Left renal cortex interstitium (tissue), 4 donors: ENCODE measurements at regions not wholly inside any gene's neighbourhood (a gene's known extent, or its start where the extent isn't known, plus 50 kb on each side); places are given as distances from the start of the nearest gene placed in this dataset.

Source experiments
- DNase-seq, 4 donors: peaks; one replicate each; pipeline ENCODE4 v3.0.0-alpha.2; 2013; ENCODE audit warnings: low read depth in 4 of 4, low spot score in 2 of 4, missing footprints in 1 of 4

DNA sequence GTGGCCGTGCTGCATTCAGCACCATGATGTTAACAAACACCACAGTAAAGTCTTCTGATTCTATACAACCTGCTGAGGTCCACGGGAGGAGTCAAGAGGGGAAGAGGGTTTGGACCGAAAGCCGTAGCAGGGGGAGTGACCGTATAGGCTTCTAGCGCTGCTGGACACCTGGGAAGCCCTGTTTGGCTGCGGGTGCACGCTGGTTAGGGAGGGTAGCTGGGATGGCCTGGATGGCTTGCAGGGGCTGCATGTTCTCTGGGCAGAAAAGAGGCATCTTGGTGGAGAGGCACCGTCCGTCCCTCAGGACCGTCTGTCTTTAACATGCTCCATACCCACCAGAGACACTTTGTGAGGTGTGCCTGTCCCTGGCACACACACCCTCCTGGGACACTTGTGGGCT lies 251.0 kb upstream of the IRX1 start:
- no peak for DNase-seq

DNA sequence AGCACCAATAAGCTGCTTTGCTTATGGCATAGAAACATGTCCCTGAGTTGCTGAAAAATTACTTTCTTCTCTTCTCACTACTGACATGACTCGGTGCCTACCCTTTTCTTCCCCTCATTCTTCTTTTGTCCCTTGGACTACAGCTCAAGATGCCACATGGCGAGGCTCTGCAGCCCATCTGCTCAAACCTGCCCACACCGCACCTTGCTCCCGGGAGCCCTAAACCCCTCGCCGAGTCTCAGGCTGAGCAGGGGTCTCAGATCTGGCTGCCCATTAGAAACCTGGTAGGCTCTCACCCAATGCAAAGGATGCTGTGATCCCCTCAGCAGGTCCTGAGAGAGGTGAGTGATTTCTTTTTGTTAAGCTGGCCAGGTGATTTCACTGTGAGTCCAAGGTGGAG lies 251.7 kb upstream of the IRX1 start:
- no peak for DNase-seq

DNA sequence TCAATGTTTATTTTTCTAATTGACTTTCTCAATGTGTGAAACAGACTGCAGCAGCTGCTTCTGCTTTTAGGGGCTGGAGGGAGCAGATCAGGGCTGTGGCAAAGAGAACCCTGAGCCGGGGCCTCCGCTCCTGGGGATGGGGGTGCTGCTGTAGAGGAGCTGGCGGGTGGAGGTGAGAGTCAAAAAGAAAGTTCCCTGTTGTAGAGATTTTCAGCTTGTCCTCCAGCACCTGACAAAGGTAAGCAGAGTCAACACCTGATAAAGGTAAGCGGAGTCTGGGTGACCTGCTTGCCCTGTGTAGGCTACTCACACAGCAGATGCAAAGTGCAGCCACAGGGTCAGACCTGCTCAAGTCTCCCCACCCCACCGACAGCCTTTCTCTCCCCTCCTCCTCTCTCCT lies 252.4 kb upstream of the IRX1 start:
- no peak for DNase-seq

DNA sequence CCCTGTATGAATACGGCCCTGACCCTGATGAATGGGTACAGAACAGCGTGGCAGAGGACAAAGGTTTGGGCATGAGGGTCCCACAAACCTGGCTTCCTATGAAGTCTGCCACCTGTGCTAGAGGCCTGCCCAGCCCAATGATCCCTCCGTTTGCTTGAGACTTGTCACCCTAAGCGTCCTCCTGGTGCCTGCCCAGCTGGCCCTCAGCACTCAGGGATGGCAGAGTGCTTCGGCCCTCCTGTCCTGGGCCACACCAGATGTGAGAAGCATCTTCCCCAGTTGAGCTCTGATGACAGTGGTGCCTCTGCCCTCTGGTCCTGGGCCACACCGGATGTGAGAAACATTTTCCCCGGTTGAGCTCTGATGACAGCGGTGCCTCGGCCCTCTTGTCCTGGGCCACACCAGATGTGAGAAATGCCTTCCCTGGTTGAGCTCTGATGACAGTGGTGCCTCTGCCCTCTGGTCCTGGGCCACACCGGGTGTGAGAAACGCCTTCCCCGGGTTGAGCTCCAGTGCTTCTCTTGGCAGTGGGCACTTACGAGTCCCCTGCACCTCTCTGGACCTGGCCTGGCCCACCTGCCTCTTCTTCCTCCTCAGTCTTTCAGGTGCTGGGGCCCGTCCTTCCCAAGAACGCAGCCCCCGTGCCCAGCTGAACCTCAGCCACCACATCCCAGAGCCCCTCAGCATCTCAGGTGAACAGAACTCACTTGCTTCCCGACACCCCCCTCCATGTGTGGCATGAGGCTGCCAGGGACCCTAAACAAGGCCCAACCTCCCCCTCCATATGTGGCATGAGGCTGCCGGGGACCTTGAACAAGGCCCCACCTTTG lies 253.1 kb upstream of the IRX1 start:
- DNase-seq = no peak

DNA sequence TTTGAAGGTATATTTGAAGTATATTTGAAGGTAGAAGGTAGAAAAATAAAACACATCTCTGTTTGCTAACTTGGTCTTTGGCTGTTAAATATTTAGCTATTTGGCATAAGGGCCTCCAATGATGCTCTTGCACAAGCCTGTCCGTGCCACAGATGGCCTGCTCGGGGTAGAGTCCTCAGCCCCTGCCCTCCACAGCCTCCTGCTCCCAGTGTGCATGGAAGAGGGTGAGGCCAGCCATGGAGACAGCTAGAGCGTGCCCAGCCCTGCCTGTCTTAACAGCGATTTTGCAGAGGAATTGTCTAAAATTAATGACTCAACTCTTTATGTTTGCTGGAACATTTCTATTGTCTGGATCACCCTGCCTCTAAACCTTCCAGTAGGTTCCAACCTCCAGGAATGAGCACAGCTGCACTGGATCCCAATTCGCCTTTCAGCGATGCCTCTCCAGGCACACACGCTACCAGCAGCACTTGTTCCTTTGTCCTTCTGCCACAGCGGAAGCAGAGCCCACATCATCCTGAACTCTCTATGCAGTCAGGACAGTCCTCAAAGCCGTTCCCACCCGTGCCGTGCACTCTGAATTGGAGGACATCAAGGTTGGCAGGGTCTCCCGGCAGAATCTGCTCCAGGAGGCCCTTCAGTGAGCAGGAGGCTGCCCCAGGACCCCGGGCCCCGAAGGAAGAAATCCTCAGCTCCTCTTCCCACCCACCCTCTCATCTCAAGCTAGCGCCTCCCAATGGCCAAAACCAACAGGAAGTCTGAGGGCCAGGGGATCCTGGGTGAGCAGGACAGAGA lies 254.0 kb upstream of the IRX1 start:
- no peak for DNase-seq

DNA sequence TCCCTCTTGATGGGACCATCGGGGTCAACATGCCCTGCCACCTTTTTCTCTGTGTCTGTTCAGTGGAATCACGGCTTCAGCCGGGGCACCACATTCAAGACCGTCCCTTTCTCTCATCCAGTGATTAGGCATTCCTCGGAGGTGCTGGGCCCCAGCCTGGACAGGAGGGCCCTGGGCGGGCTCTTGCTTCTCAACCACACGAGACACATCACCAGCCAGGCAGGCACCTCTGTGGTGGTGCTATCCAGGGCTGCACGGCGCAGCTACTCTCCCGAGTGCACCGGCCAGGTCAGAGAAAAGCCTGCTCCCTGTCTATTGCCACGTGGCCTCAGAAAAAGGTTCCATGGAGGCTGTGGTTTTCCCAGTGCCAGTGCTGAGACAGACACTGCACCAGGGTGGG lies 255.2 kb upstream of the IRX1 start:
- no peak for DNase-seq

DNA sequence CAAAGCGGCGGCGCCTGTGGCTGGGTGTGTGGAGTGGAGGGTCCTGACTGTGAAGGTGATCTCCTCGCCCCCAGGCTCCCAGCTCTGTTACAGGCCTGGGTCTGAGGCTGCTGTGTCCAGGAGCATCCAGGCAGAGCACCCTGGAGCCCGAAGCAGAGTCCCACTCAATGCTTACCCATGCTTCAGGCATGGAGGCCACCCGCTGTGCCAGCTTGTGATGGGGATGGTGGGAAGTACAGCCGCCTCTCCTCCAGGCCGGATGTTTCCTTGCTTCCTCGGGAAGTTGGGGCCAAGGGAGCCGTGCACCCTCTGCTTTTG lies 255.9 kb upstream of the IRX1 start:
- DNase-seq = no peak

DNA sequence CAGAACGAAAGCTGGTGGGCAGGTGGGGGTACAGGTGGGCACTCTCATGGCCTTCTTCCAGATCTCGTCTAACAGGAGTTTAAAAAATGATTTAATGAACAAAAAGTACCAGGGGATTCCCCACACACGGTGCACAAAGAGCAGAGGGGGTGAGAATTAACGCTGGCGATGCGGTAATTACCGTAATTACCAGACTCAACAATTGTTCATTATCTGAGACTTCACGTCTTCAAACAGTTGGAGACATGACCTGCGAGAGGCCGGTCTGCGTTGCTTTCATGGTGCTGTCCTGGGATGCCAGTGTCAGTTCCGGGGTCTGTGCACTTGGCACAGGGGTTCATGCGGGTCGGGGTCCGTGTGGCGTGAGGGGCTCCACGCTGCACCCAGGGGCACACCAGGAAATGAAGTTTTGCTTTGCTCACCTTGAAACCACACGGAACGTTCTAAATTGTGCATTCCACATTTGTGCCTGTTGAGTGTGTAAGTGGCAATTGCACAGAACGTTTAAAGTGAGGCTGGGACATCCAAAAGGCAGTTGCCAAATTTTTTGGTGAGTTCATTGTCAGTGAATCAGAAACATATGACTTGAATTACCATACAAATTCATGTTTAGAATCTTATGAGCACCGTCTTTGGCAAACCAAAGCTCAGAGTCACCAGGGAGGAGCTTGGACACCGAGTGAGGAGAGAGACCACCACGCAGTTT lies 256.4 kb upstream of the IRX1 start:
- no peak for DNase-seq

DNA sequence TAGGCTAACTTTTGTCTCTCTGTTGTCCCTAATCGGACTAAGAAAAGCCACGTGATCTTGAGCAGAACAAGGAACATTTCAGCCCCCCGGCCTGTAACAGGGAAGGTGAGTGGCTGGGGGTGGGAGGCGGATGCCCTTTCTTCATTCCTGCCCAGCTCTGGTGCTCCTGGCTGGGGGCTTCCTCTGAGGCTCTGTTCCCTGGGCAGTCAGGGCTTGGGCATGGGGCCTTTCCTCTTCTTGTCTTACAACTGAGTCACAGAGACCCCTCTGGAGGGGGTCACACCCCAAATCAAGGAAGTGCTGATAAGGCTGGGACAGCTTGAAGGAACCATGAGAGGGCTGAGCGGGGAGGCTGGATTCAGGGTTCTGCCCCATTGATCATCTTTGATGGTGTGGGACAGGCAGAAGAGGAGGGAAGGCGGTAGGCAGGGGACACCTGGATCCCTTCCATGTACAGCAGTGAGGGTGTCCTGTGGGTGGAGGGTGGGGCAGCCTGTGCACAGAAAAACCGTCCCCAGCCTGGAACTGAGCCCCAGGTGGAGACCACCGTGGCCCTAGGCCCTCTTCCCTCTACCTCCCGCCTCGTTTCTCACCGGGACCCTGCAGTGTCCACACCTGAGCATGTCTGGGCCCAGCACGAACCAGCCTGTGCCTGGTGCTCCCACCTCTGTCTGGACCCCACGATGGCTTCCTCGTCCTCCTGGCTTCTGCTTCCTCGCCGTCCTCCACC lies 257.7 kb upstream of the IRX1 start:
- DNase-seq = no peak

DNA sequence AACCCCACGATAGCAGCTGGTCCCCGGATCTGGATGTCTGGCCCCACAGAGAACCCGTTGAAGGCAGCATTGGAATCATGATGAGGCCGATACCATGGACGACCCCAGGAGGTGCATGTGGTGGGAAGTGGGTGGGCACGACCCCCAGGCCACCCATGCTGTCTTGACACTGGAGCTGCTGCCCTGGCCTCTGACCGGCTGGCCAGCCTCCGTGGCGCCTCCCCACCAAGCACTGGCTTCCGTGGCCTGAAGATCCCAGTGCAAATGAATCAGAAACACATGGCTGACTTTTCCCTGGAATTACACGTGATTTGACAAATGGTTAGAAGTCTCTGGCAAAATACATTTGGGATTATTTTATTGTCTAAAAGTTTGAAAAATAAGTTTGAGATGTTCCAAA lies 259.0 kb upstream of the IRX1 start:
- DNase-seq = no peak

DNA sequence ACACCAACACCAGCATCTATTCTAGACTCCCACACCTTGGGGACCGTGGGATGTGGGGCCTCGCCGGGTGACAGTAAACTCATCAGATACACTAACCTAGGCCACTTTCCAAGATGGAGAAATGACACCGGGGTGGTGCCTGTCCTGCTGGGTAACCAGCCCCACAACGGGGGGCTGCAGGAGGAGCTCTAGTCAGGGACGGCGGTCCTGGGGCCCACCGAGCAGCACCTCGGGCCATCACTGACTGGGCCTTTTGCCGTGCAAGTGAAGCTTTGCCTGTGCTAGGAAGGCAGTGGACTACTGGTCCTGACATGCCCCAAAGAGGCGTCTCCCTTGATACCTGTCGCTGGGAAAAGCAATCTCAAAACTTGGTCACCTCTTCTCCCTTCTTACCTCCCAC lies 260.3 kb upstream of the IRX1 start:
- no peak for DNase-seq

DNA sequence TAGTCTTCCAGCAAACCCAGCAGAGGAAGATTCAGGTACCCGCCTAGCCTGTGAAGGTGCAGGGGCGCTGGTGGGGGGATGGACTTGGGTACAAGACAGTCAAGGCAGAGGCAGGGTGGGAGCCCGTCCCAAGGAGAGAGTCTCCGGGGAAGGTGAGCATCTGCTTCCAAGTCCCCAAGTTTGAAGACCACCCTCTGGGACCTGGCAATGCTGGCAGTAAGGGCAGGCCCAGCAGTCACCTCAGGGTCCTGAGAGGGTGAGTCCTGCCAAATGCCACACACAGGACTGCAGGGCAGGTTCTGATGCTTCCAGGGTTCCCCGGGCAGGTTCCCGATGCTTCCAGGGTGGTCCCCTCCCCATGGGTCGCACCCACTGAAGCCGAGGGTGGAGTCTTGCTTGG lies 261.8 kb upstream of the IRX1 start:
- DNase-seq = no peak

DNA sequence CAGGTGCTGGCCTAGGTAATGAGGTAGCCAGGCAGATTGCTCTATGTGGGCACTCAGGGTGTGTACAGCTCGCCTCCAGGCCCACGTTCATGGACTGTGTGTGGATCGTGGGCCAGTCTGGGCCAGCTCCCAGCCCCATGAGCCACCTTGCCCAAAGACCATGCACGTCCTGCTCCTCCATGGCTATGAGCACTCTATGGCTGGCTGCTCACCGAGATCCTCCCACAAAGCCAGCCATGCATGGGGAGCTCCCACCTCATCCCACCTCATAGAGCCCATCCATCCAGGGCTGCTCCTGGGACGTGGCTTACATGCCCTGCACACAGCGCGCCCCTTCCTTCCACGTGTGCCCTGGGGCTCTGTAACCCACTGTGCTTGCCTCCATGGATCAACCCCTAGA lies 262.5 kb upstream of the IRX1 start:
- no peak for DNase-seq

DNA sequence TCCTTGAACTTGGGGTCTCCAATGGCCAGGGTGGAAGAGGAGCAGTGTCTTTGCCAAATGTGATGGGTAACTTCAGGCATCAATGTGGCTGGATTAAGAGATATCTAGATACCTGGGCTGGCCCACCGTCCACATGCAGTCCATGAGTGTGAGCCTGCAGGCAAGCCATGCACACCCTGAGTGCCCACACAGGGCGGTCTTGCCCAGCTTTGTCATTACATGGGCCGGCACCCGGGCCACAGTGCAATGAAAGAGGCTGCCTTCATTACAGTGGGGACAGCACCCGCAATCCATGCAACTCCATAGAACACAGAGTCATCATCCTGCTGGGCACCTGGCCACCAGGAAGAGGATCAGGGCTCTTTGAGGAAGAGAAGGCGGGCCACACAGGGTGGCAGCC lies 263.8 kb upstream of the IRX1 start:
- no peak for DNase-seq

DNA sequence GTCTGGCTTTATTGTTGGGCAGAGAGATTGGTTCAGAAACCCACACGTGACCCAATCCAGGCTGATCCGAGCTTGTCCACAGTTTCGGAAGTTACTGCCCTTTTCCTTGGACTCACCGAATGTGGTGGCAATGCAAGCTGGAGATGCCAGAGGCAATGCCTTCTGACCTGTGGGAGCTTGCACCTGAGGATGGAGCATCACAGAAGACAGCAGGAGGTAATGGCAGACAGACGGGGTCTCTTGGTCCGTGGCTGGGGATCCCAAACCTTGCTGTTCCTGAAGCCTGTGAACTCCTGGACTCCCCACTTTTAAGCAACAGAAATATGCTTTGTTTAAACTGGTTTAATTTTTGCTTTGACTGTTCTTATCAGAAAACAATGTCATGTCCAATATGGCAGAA lies 265.2 kb upstream of the IRX1 start:
- DNase-seq = no peak

DNA sequence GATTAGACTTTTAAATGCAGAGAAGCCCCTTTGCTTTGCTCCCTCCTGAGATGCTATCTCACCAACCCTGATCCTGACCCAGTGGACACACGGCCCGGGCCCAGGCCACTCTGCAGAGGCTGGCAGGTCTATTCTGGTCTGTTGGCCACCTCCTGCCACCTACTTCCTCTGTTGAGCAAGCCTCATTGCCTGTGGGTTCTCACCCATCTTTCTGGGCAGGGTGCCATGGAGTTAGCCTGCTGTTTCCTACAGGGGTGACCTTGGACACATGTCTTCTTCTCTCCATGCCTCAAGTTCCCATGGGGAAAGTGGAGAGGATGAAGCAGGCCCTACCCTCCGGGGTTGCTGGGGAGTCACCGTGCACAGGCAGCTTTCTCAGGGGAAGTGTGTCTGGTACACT lies 266.2 kb upstream of the IRX1 start:
- no peak for DNase-seq

DNA sequence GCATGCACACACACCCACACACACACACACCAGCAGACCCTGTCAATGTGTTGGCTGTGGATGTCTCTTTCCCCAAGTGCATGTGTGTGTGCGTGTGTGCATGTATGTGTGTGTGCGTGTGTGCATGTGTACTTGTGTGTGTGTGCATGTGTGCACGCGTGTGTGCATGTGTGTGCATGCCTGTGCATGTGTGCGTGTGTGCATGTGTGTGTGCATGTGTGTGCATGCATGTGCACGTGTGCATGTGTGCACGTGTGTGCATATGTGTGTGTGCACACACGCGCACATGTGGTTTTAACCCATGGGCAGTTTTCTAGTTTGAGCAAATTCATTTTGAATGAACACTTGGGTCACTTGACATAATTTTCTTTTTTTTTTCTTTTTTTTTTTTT lies 268.8 kb upstream of the IRX1 start:
- DNase-seq = no peak

DNA sequence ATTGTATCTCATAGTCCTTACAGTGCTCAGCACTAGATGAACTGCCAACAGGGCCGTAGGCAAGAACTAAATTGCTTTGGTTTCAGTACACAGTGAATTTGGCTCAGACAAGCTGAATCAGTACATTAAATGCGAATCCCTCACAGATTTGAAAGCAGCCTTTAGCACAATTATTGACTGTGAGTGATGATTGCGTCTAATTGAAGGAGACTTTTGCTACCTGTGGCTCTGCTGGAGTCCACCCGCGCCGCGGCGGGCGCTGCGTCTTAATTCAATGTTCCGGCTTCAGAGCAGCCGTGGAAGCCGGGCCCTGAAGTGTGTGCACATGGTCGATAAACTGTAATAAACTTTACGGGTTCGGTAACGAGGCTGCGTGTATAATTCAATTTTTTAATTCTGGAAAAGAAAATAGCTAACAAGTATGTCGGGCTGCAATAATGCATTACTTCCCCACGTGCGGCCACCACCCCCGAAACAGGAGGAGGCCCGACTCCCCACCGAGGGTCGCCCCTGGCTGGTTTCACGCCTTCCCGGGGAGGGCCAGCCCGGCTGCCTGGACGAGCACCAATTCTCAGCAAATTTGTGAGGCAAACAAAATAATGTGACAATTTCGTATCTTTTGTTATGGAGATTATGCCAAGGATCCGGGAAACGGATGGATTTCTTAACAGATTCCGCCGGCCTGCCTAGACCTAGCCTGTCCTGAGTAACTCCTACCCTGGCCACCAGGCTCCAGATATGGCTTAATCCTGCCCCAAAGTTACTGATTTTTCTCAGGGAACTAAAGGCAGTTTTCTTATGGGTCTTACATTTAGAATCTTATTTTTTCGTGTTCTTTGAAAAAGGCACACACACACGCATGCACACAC lies 269.4 kb upstream of the IRX1 start:
- DNase-seq = no peak

DNA sequence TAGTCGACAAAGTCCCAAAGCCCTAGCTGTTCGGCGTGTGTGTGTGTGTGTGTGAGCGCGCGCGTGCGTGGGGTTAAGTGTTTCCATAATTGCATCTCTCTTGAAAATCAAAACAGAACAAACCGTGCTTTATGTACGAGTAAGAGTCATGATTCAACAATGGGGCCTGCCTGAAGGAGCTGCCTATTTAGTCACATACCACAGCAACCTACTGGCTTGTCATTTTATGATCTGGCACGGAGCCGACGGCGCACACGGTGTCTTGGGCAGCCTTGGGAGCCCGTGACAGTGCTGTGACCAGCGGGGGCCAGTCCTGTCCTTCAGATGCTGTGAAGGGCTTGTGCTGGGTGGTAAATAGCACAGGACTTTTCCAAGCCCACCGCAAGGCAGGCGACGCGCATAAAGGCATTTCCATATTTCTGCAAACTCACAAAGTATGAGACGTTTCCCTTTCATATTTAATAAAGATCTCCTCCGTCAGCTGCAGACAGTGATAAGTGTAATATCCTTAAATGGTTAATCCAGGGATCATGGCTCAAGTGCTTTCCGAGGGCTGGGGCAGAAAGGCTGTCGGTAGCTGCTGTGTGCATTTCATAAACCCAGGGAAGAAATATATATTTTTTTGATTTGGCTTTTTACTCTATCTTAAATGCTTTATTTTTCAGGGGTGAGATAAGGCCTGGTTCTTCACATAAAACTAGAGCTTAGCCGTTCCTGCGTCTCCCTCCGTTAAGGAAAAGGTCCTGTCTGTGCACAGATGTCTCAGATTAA lies 270.2 kb upstream of the IRX1 start:
- DNase-seq = no peak
